Ramos (cell line): ENCODE measurements at regions not wholly inside any gene's neighbourhood (a gene's known extent, or its start where the extent isn't known, plus 50 kb on each side); places are given as distances from the start of the nearest gene placed in this dataset.
"Not testable (repeated sequence)": the region's sequence is repeated elsewhere in the genome, so short reads cannot be mapped to it uniquely, and the experiment has no call there.

ENCODE experiments used
- in situ Hi-C: fragments of 300-500 bp; cut with MboI; formaldehyde crosslinking; loops from one replicate; pipeline ENCODE4 v1.14.3; 2022; ENCODE audit warnings: low sequenced_read_pairs; ENCODE audit not compliant: unreplicated experiment

- in situ Hi-C loops: no loop called here
Measured at GRCh38 chr6:144662812-144663365, 377.8 kb downstream of the UTRN start.

GRCh38 chr6:144664281-144664680 is 379.1 kb downstream of the UTRN start:
- in situ Hi-C loops: no loop called here

GRCh38 chr6:144664947-144665346 is 379.8 kb downstream of the UTRN start:
- in situ Hi-C loops: no loop called here

- in situ Hi-C loops: no loop called here
Measured at GRCh38 chr6:144665932-144666450, 380.9 kb downstream of the UTRN start.

- in situ Hi-C loops: no loop called here
Measured at GRCh38 chr6:144666781-144667180, 381.6 kb downstream of the UTRN start.

- in situ Hi-C loops: no loop called here
Measured at GRCh38 chr6:144667532-144668503, 382.7 kb downstream of the UTRN start.

GRCh38 chr6:144670259-144670658 is 385.1 kb downstream of the UTRN start:
- in situ Hi-C loops: not testable (repeated sequence)

GRCh38 chr6:144673807-144674206 is 388.7 kb downstream of the UTRN start:
- in situ Hi-C loops: no loop called here

GRCh38 chr6:144675231-144675861 is 390.2 kb downstream of the UTRN start:
- in situ Hi-C loops: no loop called here

GRCh38 chr6:144676310-144676709 is 391.2 kb downstream of the UTRN start:
- in situ Hi-C loops: not testable (repeated sequence)

- in situ Hi-C loops: not testable (repeated sequence)
Measured at GRCh38 chr6:144677263-144677662, 392.1 kb downstream of the UTRN start.

GRCh38 chr6:144678844-144679243 is 393.7 kb downstream of the UTRN start:
- in situ Hi-C loops: no loop called here

- in situ Hi-C loops: no loop called here
Measured at GRCh38 chr6:144681334-144681733, 396.2 kb downstream of the UTRN start.

- in situ Hi-C loops: no loop called here
Measured at GRCh38 chr6:144683216-144684070, 398.3 kb downstream of the UTRN start.

- in situ Hi-C loops: no loop called here
Measured at GRCh38 chr6:144688713-144689112, 403.6 kb downstream of the UTRN start.

- in situ Hi-C loops: no loop called here
Measured at GRCh38 chr6:144689503-144690040, 404.4 kb downstream of the UTRN start.

GRCh38 chr6:144690133-144690532 is 405.0 kb downstream of the UTRN start:
- in situ Hi-C loops: no loop called here

- in situ Hi-C loops: no loop called here
Measured at GRCh38 chr6:144690666-144691065, 405.5 kb downstream of the UTRN start.

GRCh38 chr6:144692050-144692449 is 406.9 kb downstream of the UTRN start:
- in situ Hi-C loops: not testable (repeated sequence)
